Liver (tissue), 8 donors: ENCODE measurements at regions not wholly inside any gene's neighbourhood (a gene's known extent, or its start where the extent isn't known, plus 50 kb on each side); places are given as distances from the start of the nearest gene placed in this dataset.

Experiments
- DNase-seq: peaks from one replicate; pipeline ENCODE4 v3.0.0-alpha.2; 2017; ENCODE audit warnings: low spot score
- H3K27ac ChIP-seq, 2 donors: one replicate each; pipeline ENCODE4 v1.7.0; 2013; ENCODE audit warnings: inconsistent platforms in 2 of 2, low read length in 2 of 2, control low read depth in 1 of 2, low read depth in 1 of 2, mild to moderate bottlenecking in 1 of 2
- H3K27me3 ChIP-seq, 4 donors: one replicate each; pipeline versions ENCODE4 v1.6.1 to v1.7.0; 2013; ENCODE audit warnings: low read length in 3 of 4, inconsistent platforms in 1 of 4, mild to moderate bottlenecking in 1 of 4, moderate library complexity in 1 of 4; ENCODE audit not compliant: control insufficient read depth in 4 of 4, insufficient read depth in 4 of 4
- H3K36me3 ChIP-seq, 4 donors: one replicate each; pipeline versions ENCODE4 v1.6.1 to v1.7.0; 2013; ENCODE audit warnings: low read length in 3 of 4, mild to moderate bottlenecking in 3 of 4, low read depth in 1 of 4, moderate library complexity in 1 of 4; ENCODE audit not compliant: control insufficient read depth in 4 of 4, insufficient read depth in 3 of 4
- H3K4me1 ChIP-seq, 4 donors: one replicate each; pipeline versions ENCODE4 v1.6.1 to v1.7.0; 2013; ENCODE audit warnings: low read length in 3 of 4, mild to moderate bottlenecking in 3 of 4, moderate library complexity in 1 of 4; ENCODE audit not compliant: control insufficient read depth in 4 of 4, insufficient read depth in 4 of 4
- H3K4me3 ChIP-seq, 3 donors: one replicate each; pipeline versions ENCODE4 v1.6.1 to v1.7.0; 2013; ENCODE audit warnings: low read length in 3 of 3, control low read depth in 1 of 3, low read depth in 1 of 3, mild to moderate bottlenecking in 1 of 3
- H3K9ac ChIP-seq, 2 donors: one replicate each; pipeline ENCODE4 v1.7.0; 2013; ENCODE audit warnings: low read length in 2 of 2, mild to moderate bottlenecking in 2 of 2, moderate library complexity in 2 of 2, control low read depth in 1 of 2, low read depth in 1 of 2
- H3K9me3 ChIP-seq, 4 donors: one replicate each; pipeline versions ENCODE4 v1.6.1 to v1.7.0; 2013; ENCODE audit warnings: low read length in 3 of 4; ENCODE audit not compliant: control insufficient read depth in 4 of 4
- EGR1 ChIP-seq, 2 donors: IDR thresholded peaks; 2 replicates each; pipeline ENCODE4 v1.6.1; 2016 to 2018; ENCODE audit warnings: antibody characterized with exemption in 2 of 2, low read depth in 2 of 2
- FOXA1 ChIP-seq: IDR thresholded peaks from 2 replicates; pipeline ENCODE4 v1.6.1; 2016; ENCODE audit warnings: antibody characterized with exemption
- FOXA2 ChIP-seq: IDR thresholded peaks from 2 replicates; pipeline ENCODE4 v1.6.1; 2016; ENCODE audit warnings: antibody characterized with exemption
- GABPA ChIP-seq, 2 donors: IDR thresholded peaks in 1 of 2; conservative IDR thresholded peaks in 1 of 2; 2 replicates each; pipeline ENCODE4 v1.6.1; 2016; ENCODE audit warnings: antibody characterized with exemption in 2 of 2, mild to moderate bottlenecking in 1 of 2, moderate library complexity in 1 of 2
- HNF4A ChIP-seq, 2 donors: conservative IDR thresholded peaks; 2 replicates each; pipeline ENCODE4 v1.6.1; 2016; ENCODE audit warnings: antibody characterized with exemption in 2 of 2, mild to moderate bottlenecking in 2 of 2
- JUND ChIP-seq, 2 donors: IDR thresholded peaks; 2 replicates each; pipeline ENCODE4 v1.6.1; 2016; ENCODE audit warnings: antibody characterized with exemption in 2 of 2
- NR2F2 ChIP-seq: IDR thresholded peaks from 2 replicates; pipeline ENCODE4 v1.6.1; 2016; ENCODE audit warnings: antibody characterized with exemption
- RAD21 ChIP-seq, 2 donors: IDR thresholded peaks; 2 replicates each; pipeline ENCODE4 v1.6.1; 2016; ENCODE audit warnings: antibody characterized with exemption in 2 of 2, mild to moderate bottlenecking in 2 of 2
- RXRA ChIP-seq, 2 donors: IDR thresholded peaks; 2 replicates each; pipeline ENCODE4 v1.6.1; 2017 to 2018; ENCODE audit warnings: antibody characterized with exemption in 2 of 2, mild to moderate bottlenecking in 1 of 2
- SP1 ChIP-seq: IDR thresholded peaks from 2 replicates; pipeline ENCODE4 v1.6.1; 2018; ENCODE audit warnings: antibody characterized with exemption, mild to moderate bottlenecking
- TAF1 ChIP-seq: conservative IDR thresholded peaks from 2 replicates; pipeline ENCODE4 v1.6.1; 2016; ENCODE audit warnings: antibody characterized with exemption, mild to moderate bottlenecking
- YY1 ChIP-seq: IDR thresholded peaks from 2 replicates; pipeline ENCODE4 v1.6.1; 2016; ENCODE audit warnings: antibody characterized with exemption, mild to moderate bottlenecking
- WGBS: extraction: QIAGEN DNeasy Blood & Tissue Kit; methylation state at CpG from one replicate; pipeline ENCODE4 v1.1.7; 2013; 5-methylcytosine and 5-hydroxymethylcytosine counted together
- TF ChIP-seq, protein P1 (sequence below): IDR thresholded peaks from 2 replicates; pipeline ENCODE4 v1.6.1; 2016; ENCODE audit warnings: antibody characterized with exemption
- TF ChIP-seq, protein P2 (sequence below): fragments of 150-350 bp; IDR thresholded peaks from 2 replicates; pipeline ENCODE4 v1.5.1; 2017; ENCODE audit warnings: improper control_type of control experiment, low read depth, low read length; ENCODE audit not compliant: missing input control
- TF ChIP-seq, protein P3 (sequence below): IDR thresholded peaks from 2 replicates; pipeline ENCODE4 v1.6.1; 2016; ENCODE audit warnings: antibody characterized with exemption
- TF ChIP-seq, protein P4 (sequence below): IDR thresholded peaks from 2 replicates; pipeline ENCODE4 v1.6.1; 2016; ENCODE audit warnings: antibody characterized with exemption, mild to moderate bottlenecking
- donor health status: healthy.
- donor health status: healthy.
- donor health status: healthy.
- donor health status: healthy.
- donor health status: healthy.

DNA sequence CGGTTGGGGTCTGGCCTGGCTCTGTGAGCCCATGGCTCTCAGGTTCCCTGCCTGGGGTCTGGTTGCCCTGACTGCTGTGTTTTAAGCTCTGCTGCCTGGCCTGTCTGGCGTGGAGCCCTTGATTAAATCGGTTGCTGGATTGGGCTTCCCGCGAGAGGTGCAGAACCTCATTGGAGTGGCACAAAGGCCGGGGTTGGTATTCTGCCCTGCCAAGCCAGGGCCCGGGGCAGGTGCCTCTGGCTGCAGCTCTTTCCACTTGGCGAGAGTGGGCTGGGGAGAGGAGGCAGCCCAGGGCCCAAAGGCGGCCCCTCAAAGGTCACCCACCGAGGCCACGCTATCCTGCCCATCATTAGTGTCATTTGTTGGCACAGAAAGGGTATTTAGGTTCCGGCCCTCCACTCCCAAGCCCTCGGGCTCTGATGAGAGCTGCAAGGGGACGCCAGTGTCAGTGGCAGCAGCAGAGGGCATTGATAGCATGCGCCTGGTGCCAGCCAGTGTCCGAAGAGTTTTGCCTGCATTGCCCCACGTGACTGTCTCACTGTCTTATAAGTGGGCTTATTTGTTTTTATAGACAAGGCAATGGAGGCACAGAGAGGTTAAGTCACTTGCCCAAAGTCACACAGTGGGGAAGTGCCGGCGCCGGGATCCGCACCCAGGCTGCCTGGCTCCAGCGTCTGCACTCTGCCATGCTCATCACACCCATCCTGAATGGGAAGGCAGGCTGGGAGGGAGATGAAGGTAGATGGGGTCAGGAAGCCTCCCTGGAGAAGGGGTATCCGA is 68.0 kb upstream of the CIBAR2 start:
- Histone ChIP-seq H3K4me3 (no peak overlapping the region), H3K4me1 (peaks cover 7 to 20% (median 11%) of the 10 kb centered on the region in 4 donors), H3K27ac (no peak overlapping the region), H3K36me3 (peaks cover 0 to 3% (median 0%) of the 10 kb centered on the region in 4 donors), H3K27me3 (no peaks in the 10 kb centered on the region), H3K9me3 (peaks cover 0 to 4% (median 2%) of the 10 kb centered on the region in 4 donors), H3K9ac (no peak overlapping the region)
- DNase-seq: no peak
- 93% methylated on average over 23 of the region's 23 CpGs for WGBS
- TF ChIP-seq EGR1 (IDR thresholded peaks at IDR 0.05; ENCODE audit: low read depth in 2 of 2) (no peak), FOXA1 (no peak), RXRA (IDR thresholded peaks at IDR 0.05) (no peak), TAF1 (no peak), GABPA (IDR thresholded peaks at IDR 0.05 in 1 of 2, conservative IDR thresholded peaks at IDR 0.05 in 1 of 2) (no peak), HNF4A (conservative IDR thresholded peaks at IDR 0.05) (no peak), NR2F2 (no peak)
- TF ChIP-seq, protein P1, sequence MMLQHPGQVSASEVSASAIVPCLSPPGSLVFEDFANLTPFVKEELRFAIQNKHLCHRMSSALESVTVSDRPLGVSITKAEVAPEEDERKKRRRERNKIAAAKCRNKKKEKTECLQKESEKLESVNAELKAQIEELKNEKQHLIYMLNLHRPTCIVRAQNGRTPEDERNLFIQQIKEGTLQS: no peak
- TF ChIP-seq, protein P2, sequence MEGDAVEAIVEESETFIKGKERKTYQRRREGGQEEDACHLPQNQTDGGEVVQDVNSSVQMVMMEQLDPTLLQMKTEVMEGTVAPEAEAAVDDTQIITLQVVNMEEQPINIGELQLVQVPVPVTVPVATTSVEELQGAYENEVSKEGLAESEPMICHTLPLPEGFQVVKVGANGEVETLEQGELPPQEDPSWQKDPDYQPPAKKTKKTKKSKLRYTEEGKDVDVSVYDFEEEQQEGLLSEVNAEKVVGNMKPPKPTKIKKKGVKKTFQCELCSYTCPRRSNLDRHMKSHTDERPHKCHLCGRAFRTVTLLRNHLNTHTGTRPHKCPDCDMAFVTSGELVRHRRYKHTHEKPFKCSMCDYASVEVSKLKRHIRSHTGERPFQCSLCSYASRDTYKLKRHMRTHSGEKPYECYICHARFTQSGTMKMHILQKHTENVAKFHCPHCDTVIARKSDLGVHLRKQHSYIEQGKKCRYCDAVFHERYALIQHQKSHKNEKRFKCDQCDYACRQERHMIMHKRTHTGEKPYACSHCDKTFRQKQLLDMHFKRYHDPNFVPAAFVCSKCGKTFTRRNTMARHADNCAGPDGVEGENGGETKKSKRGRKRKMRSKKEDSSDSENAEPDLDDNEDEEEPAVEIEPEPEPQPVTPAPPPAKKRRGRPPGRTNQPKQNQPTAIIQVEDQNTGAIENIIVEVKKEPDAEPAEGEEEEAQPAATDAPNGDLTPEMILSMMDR: no peak

DNA sequence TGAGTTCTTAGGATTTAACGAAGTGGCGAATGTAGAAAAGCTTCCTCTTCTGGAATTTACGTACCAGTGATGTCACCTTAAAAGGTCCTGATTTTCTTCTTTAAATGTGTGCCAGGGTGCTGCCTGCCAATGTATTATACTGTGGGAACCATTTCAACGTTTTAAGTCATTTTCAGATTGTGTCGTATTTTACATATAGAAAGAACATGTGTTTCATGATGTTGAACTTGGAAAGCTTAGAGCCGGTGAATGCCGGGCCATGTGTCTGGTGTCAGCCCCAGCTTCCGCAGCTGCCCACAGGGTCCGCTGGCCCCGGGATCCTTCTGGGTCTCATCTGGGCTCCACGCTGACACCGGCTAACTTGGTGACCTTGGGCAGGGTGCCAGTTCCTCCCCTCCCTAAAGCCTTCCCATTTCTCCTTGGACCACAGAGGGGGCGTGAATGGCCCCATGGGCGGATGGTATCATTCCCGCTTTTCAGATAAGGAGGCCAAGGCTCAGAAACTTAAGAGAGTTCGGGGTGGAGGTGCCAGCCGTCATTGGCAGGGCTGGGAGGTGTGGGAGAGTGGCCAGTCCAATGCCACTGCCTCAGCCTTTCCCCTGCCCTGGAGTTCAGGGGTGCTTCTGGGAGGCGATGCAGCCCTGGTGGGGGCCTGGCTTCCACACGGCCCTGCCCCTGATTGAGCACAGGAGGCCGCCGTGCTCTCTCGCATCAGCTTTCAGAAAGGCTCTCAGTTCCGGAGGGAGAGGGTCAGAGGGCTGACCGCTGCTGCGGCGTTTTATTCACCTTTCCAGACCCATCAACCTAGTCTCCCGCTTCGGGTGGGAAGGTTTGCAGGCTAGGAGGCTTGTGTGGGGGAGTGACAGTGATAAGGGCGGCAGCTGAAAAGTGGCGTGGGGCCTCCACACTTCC is 68.8 kb upstream of the CIBAR2 start:
- no peak overlapping the region for H3K4me3 ChIP-seq
- WGBS: 81% methylated on average over 30 of the region's 30 CpGs
- TF ChIP-seq TAF1: no peak
- no peak overlapping the region for H3K27ac ChIP-seq
- H3K36me3 ChIP-seq: peaks cover 0 to 3% (median 0%) of the 10 kb centered on the region in 4 donors
- no peaks in the 10 kb centered on the region for H3K27me3 ChIP-seq
- H3K9ac ChIP-seq: no peak overlapping the region
- peaks cover 0 to 4% (median 2%) of the 10 kb centered on the region in 4 donors for H3K9me3 ChIP-seq
- DNase-seq: no peak
- H3K4me1 ChIP-seq: peaks cover 7 to 18% (median 11%) of the 10 kb centered on the region in 4 donors

DNA sequence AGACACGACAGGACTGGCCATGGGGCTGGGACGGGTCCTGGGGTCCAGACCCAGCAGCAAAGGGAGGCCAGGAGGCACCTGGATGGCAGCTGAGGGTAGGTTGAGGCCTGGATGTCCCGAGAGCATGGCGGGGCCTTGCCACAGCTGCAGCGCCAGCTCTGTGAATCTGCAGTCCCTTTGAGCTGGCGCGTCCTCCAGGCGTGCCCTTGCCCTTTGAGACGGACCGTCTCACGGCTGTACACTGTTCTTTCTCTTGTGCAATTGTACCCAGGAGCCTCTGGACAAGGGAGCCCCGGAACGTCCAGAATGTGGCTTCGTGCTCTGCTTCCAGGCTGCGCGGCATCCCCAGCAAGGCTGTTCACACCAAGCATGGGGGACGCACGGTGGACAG is 69.5 kb upstream of the CIBAR2 start:
- WGBS: 53% methylated on average over 18 of the region's 18 CpGs
- Histone ChIP-seq H3K36me3 (peaks cover 0 to 3% (median 0%) of the 10 kb centered on the region in 4 donors), H3K4me1 (peaks cover 7 to 15% (median 11%) of the 10 kb centered on the region in 4 donors), H3K9me3 (peaks cover 0 to 4% (median 2%) of the 10 kb centered on the region in 4 donors), H3K4me3 (no peak overlapping the region), H3K9ac (no peak overlapping the region), H3K27me3 (no peaks in the 10 kb centered on the region), H3K27ac (no peak overlapping the region)
- no peak for DNase-seq
- TF ChIP-seq HNF4A (conservative IDR thresholded peaks at IDR 0.05): peak; percentile 92 to 96
- TF ChIP-seq EGR1 (IDR thresholded peaks at IDR 0.05; ENCODE audit: low read depth in 2 of 2): no peak
- TF ChIP-seq YY1: peak; percentile 48
- TF ChIP-seq, protein P2: no peak
- peak; percentile 57 for TF ChIP-seq SP1
- TF ChIP-seq TAF1: no peak
- peak; percentile 30 for TF ChIP-seq FOXA1
- TF ChIP-seq, protein P3, sequence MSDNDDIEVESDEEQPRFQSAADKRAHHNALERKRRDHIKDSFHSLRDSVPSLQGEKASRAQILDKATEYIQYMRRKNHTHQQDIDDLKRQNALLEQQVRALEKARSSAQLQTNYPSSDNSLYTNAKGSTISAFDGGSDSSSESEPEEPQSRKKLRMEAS: no peak
- peak in 1 of 2 donors; percentile 31 for TF ChIP-seq JUND (IDR thresholded peaks at IDR 0.05)
- TF ChIP-seq RAD21 (IDR thresholded peaks at IDR 0.05): peak in 1 of 2 donors; percentile 43
- TF ChIP-seq NR2F2: no peak
- peak; percentile 24 for TF ChIP-seq FOXA2
- TF ChIP-seq GABPA (IDR thresholded peaks at IDR 0.05 in 1 of 2, conservative IDR thresholded peaks at IDR 0.05 in 1 of 2): no peak
- TF ChIP-seq, protein P4, sequence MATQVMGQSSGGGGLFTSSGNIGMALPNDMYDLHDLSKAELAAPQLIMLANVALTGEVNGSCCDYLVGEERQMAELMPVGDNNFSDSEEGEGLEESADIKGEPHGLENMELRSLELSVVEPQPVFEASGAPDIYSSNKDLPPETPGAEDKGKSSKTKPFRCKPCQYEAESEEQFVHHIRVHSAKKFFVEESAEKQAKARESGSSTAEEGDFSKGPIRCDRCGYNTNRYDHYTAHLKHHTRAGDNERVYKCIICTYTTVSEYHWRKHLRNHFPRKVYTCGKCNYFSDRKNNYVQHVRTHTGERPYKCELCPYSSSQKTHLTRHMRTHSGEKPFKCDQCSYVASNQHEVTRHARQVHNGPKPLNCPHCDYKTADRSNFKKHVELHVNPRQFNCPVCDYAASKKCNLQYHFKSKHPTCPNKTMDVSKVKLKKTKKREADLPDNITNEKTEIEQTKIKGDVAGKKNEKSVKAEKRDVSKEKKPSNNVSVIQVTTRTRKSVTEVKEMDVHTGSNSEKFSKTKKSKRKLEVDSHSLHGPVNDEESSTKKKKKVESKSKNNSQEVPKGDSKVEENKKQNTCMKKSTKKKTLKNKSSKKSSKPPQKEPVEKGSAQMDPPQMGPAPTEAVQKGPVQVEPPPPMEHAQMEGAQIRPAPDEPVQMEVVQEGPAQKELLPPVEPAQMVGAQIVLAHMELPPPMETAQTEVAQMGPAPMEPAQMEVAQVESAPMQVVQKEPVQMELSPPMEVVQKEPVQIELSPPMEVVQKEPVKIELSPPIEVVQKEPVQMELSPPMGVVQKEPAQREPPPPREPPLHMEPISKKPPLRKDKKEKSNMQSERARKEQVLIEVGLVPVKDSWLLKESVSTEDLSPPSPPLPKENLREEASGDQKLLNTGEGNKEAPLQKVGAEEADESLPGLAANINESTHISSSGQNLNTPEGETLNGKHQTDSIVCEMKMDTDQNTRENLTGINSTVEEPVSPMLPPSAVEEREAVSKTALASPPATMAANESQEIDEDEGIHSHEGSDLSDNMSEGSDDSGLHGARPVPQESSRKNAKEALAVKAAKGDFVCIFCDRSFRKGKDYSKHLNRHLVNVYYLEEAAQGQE: peak; percentile 23
